ENCODE measurements at regions not wholly inside any gene's neighbourhood (a gene's known extent, or its start where the extent isn't known, plus 50 kb on each side); places are given as distances from the start of the nearest gene placed in this dataset.
A peak's percentile ranks its signal among the peaks of the same experiment; 100 is the strongest.

- Histone ChIP-seq H3F3A (ENCODE audit: low read depth) (no peaks in the 10 kb centered on the region), H3K4me1 (peaks cover 7% of the 10 kb centered on the region), H3K27ac (no peak overlapping the region), H4K20me1 (ENCODE audit: low read depth) (no peaks in the 10 kb centered on the region), H3K27me3 (peaks cover 28% of the 10 kb centered on the region), H3K4me3 (no peak overlapping the region), H2AFZ (replicated peaks) (no peak overlapping the region), H3K9me3 (ENCODE audit: low read depth) (no peaks in the 10 kb centered on the region), H3K9ac (no peak overlapping the region), H3K4me2 (no peak overlapping the region), H3K36me3 (no peaks in the 10 kb centered on the region), H3K79me2 (ENCODE audit: low read depth) (no peaks in the 10 kb centered on the region)
- H3K9me3 Mint-ChIP-seq: peaks cover 5% of the 10 kb centered on the region
- DNase-seq (ENCODE audit: low spot score): peak; percentile 26
- H3K27me3 Mint-ChIP-seq (ENCODE audit: insufficient read depth, low read depth): no peaks in the 10 kb centered on the region
- H3K27ac Mint-ChIP-seq: no peak overlapping the region
- H3K4me3 Mint-ChIP-seq: no peak overlapping the region
- no peaks in the 10 kb centered on the region for H3K36me3 Mint-ChIP-seq
- peaks cover 17% of the 10 kb centered on the region for H3K4me1 Mint-ChIP-seq
- TF ChIP-seq EZH2 (IDR thresholded peaks at IDR 0.05): no peak
- no peak for TF ChIP-seq CTCF (IDR thresholded peaks at IDR 0.05)
- TF ChIP-seq EZH2phosphoT487 (IDR thresholded peaks at IDR 0.05): no peak
Observed at GRCh38 chr4:81647388-81647787, 175.7 kb upstream of the RASGEF1B start.

- TF ChIP-seq CTCF (IDR thresholded peaks at IDR 0.05) (no peak), EZH2phosphoT487 (IDR thresholded peaks at IDR 0.05) (no peak), EZH2 (IDR thresholded peaks at IDR 0.05) (no peak)
- H3K27ac Mint-ChIP-seq: no peak overlapping the region
- Histone ChIP-seq H3K9me3 (ENCODE audit: low read depth) (no peaks in the 10 kb centered on the region), H3K36me3 (no peaks in the 10 kb centered on the region), H3K79me2 (ENCODE audit: low read depth) (no peaks in the 10 kb centered on the region), H3K4me3 (no peak overlapping the region), H3K27me3 (peaks cover 10% of the 10 kb centered on the region), H3K27ac (no peak overlapping the region), H3F3A (ENCODE audit: low read depth) (no peaks in the 10 kb centered on the region), H3K4me2 (no peak overlapping the region), H3K9ac (no peak overlapping the region), H2AFZ (replicated peaks) (no peak overlapping the region), H3K4me1 (peaks cover 5% of the 10 kb centered on the region), H4K20me1 (ENCODE audit: low read depth) (no peaks in the 10 kb centered on the region)
- H3K4me1 Mint-ChIP-seq: peaks cover 6% of the 10 kb centered on the region
- peaks cover 5% of the 10 kb centered on the region for H3K9me3 Mint-ChIP-seq
- no peak overlapping the region for H3K4me3 Mint-ChIP-seq
- no peaks in the 10 kb centered on the region for H3K27me3 Mint-ChIP-seq (ENCODE audit: insufficient read depth, low read depth)
- H3K36me3 Mint-ChIP-seq: no peaks in the 10 kb centered on the region
- no peak for DNase-seq (ENCODE audit: low spot score)
Observed at GRCh38 chr4:81642543-81642942, 170.8 kb upstream of the RASGEF1B start.

GRCh38 chr4:81639248-81639647, 167.5 kb upstream of the RASGEF1B start:
- no peaks in the 10 kb centered on the region for H3K36me3 Mint-ChIP-seq
- TF ChIP-seq CTCF (IDR thresholded peaks at IDR 0.05): no peak
- TF ChIP-seq EZH2 (IDR thresholded peaks at IDR 0.05): no peak
- TF ChIP-seq EZH2phosphoT487 (IDR thresholded peaks at IDR 0.05): no peak
- H2AFZ ChIP-seq (replicated peaks): no peak overlapping the region
- no peaks in the 10 kb centered on the region for H3K79me2 ChIP-seq (ENCODE audit: low read depth)
- H3F3A ChIP-seq (ENCODE audit: low read depth): no peaks in the 10 kb centered on the region
- no peaks in the 10 kb centered on the region for H3K36me3 ChIP-seq
- DNase-seq (ENCODE audit: low spot score): no peak
- peaks cover 5% of the 10 kb centered on the region for H3K9me3 Mint-ChIP-seq
- no peaks in the 10 kb centered on the region for H3K9me3 ChIP-seq (ENCODE audit: low read depth)
- no peak overlapping the region for H3K4me3 Mint-ChIP-seq
- no peaks in the 10 kb centered on the region for H3K4me1 ChIP-seq
- H3K4me3 ChIP-seq: no peak overlapping the region
- no peak overlapping the region for H3K27ac Mint-ChIP-seq
- H3K27me3 ChIP-seq: no peaks in the 10 kb centered on the region
- no peak overlapping the region for H3K9ac ChIP-seq
- H3K27ac ChIP-seq: no peak overlapping the region
- H3K27me3 Mint-ChIP-seq (ENCODE audit: insufficient read depth, low read depth): no peaks in the 10 kb centered on the region
- H3K4me1 Mint-ChIP-seq: no peaks in the 10 kb centered on the region
- H4K20me1 ChIP-seq (ENCODE audit: low read depth): no peaks in the 10 kb centered on the region
- no peak overlapping the region for H3K4me2 ChIP-seq

Data from neural progenitor cell (in vitro differentiated cells).